ENCODE measurements at regions not wholly inside any gene's neighbourhood (a gene's known extent, or its start where the extent isn't known, plus 50 kb on each side); places are given as distances from the start of the nearest gene placed in this dataset.

GRCh38 chr14:36048667-36049066 lies 127.9 kb downstream of the PTCSC3 start:
- POLR2A ChIA-PET: no interaction called here
- CTCF ChIA-PET: interaction anchor here (0.7 kb wide), 1 partner anchor 66 kb away, joined by 4 read pairs; no protein-coding TSS in a partner anchor

- CTCF ChIA-PET: no interaction called here
- POLR2A ChIA-PET: no interaction called here
These were observed 128.6 kb downstream of the PTCSC3 start for GRCh38 chr14:36047912-36048311.

GRCh38 chr14:36035675-36036074 lies 140.8 kb downstream of the PTCSC3 start:
- POLR2A ChIA-PET: no interaction called here

GRCh38 chr14:36028665-36029064 lies 147.9 kb downstream of the PTCSC3 start:
- CTCF ChIA-PET: no interaction called here
- POLR2A ChIA-PET: no interaction called here

More at GRCh38 chr14:36035675-36036074, 140.8 kb downstream of the PTCSC3 start:
- CTCF ChIA-PET: no interaction called here

GRCh38 chr14:36028218-36028617 lies 148.3 kb downstream of the PTCSC3 start:
- CTCF ChIA-PET: no interaction called here
- POLR2A ChIA-PET: no interaction called here

- POLR2A ChIA-PET: no interaction called here
- CTCF ChIA-PET: no interaction called here
These were observed 149.2 kb downstream of the PTCSC3 start for GRCh38 chr14:36027354-36027753.

- ChIA-PET CTCF (no interaction called here), POLR2A (no interaction called here)
These were observed 153.6 kb downstream of the PTCSC3 start for GRCh38 chr14:36022765-36023410.

GRCh38 chr14:36021591-36022320 lies 154.8 kb downstream of the PTCSC3 start:
- ChIA-PET CTCF (no interaction called here), POLR2A (no interaction called here)

- CTCF ChIA-PET: no interaction called here
- POLR2A ChIA-PET: no interaction called here
These were observed 155.5 kb downstream of the PTCSC3 start for GRCh38 chr14:36021030-36021422.

GRCh38 chr14:36020120-36021029 lies 156.1 kb downstream of the PTCSC3 start:
- CTCF ChIA-PET: no interaction called here
- POLR2A ChIA-PET: no interaction called here

GRCh38 chr14:36019126-36019525 lies 157.4 kb downstream of the PTCSC3 start:
- CTCF ChIA-PET: no interaction called here
- POLR2A ChIA-PET: no interaction called here

GRCh38 chr14:36014236-36014635 lies 162.3 kb downstream of the PTCSC3 start:
- CTCF ChIA-PET: no interaction called here
- POLR2A ChIA-PET: no interaction called here

GRCh38 chr14:36013483-36013882 lies 163.0 kb downstream of the PTCSC3 start:
- CTCF ChIA-PET: no interaction called here
- POLR2A ChIA-PET: no interaction called here

- ChIA-PET CTCF (no interaction called here), POLR2A (no interaction called here)
These were observed 163.9 kb downstream of the PTCSC3 start for GRCh38 chr14:36012621-36013020.

- ChIA-PET POLR2A (no interaction called here), CTCF (interaction anchor here (0.6 kb wide), 1 partner anchor 1319 kb away, joined by 3 read pairs; no protein-coding TSS in a partner anchor)
These were observed 166.9 kb downstream of the PTCSC3 start for GRCh38 chr14:36009643-36010042.

- POLR2A ChIA-PET: no interaction called here
- CTCF ChIA-PET: no interaction called here
These were observed 169.9 kb downstream of the PTCSC3 start for GRCh38 chr14:36006623-36007022.

GRCh38 chr14:36005670-36006069 lies 170.9 kb downstream of the PTCSC3 start:
- POLR2A ChIA-PET: no interaction called here
- CTCF ChIA-PET: no interaction called here

- ChIA-PET POLR2A (no interaction called here), CTCF (no interaction called here)
These were observed 174.6 kb downstream of the PTCSC3 start for GRCh38 chr14:36001936-36002335.

GRCh38 chr14:35999294-35999693 lies 173.2 kb downstream of the BRMS1L start:
- ChIA-PET POLR2A (no interaction called here), CTCF (no interaction called here)

GRCh38 chr14:35998303-35998702 lies 172.2 kb downstream of the BRMS1L start:
- POLR2A ChIA-PET: no interaction called here
- CTCF ChIA-PET: no interaction called here

- ChIA-PET POLR2A (no interaction called here), CTCF (no interaction called here)
These were observed 167.5 kb downstream of the BRMS1L start for GRCh38 chr14:35993684-35993960.

Data from activated CD8-positive, alpha-beta memory T cell treated with anti-CD3 and anti-CD28 coated beads for 36 hours (primary cell).